IMR-90 (cell line): ENCODE measurements at regions not wholly inside any gene's neighbourhood (a gene's known extent, or its start where the extent isn't known, plus 50 kb on each side); places are given as distances from the start of the nearest gene placed in this dataset.

Experiments used
- ATAC-seq: fragments of 200-7000 bp; cut with Tn5 transposase; 2 replicates; pipeline ENCODE4 v1.9.1; 2020; ENCODE audit warnings: low read depth, mild to moderate bottlenecking, moderate library complexity
- BruUV-seq: library from RNA; stranded (reverse); fragments of 400-500 nt; replicated peaks from 2 replicates; lab custom pipeline; 2021; lab: Mats Ljungman, UMichigan
- CTCF ChIA-PET: fragments of 300-600 bp; formaldehyde crosslinking; extraction: SDS; loops from one replicate; lab custom pipeline; 2021; ENCODE audit warnings: antibody characterized with exemption; lab: Yijun Ruan, JAX
- POLR2A ChIA-PET: fragments of 300-600 bp; sonication (Branson Sonifier 250); formaldehyde crosslinking; loops from one replicate; lab custom pipeline; 2022; ENCODE audit warnings: antibody characterized with exemption; ENCODE audit not compliant: unreplicated experiment; lab: Charles Lee
- DNase-seq: peaks from one replicate; pipeline ENCODE4 v3.0.0; 2013
- H2AFZ ChIP-seq: replicated peaks from 2 replicates; pipeline ENCODE3; 2013; ENCODE audit warnings: low read length, mild to moderate bottlenecking; ENCODE audit not compliant: poor library complexity
- H2AK5ac ChIP-seq: 2 replicates; pipeline ENCODE4 v1.6.1; 2013; ENCODE audit warnings: low read depth, low read length, inconsistent platforms
- H2AK9ac ChIP-seq: replicated peaks from 2 replicates; pipeline ENCODE3; 2013; ENCODE audit warnings: mild to moderate bottlenecking, low read depth, low read length, moderate library complexity; ENCODE audit not compliant: poor library complexity
- H2BK120ac ChIP-seq: 2 replicates; pipeline ENCODE4 v1.6.1; 2013; ENCODE audit warnings: low read depth, low read length, inconsistent platforms
- H2BK15ac ChIP-seq: 3 replicates; pipeline ENCODE4 v1.6.1; 2013; ENCODE audit warnings: low read depth, low read length, inconsistent platforms
- H2BK20ac ChIP-seq: 2 replicates; pipeline ENCODE4 v1.6.1; 2013; ENCODE audit warnings: low read depth, mild to moderate bottlenecking, inconsistent platforms, low read length, moderate library complexity
- H2BK5ac ChIP-seq: 2 replicates; pipeline ENCODE4 v1.6.1; 2013; ENCODE audit warnings: mild to moderate bottlenecking, low read depth, low read length, inconsistent platforms; ENCODE audit not compliant: poor library complexity, severe bottlenecking
- H3K14ac ChIP-seq: replicated peaks from 2 replicates; pipeline ENCODE4 v1.6.1; 2013; ENCODE audit warnings: low read depth, low read length, inconsistent platforms
- H3K18ac ChIP-seq: 2 replicates; pipeline ENCODE4 v1.6.1; 2013; ENCODE audit warnings: low read depth, low read length, control low read depth
- H3K23ac ChIP-seq: 2 replicates; pipeline ENCODE4 v1.6.1; 2013; ENCODE audit warnings: low read depth, low read length, inconsistent platforms
- H3K27ac ChIP-seq: 2 replicates; pipeline ENCODE4 v1.5.1; 2013; ENCODE audit warnings: mild to moderate bottlenecking, control low read depth, low read length; ENCODE audit not compliant: insufficient read depth
- H3K27me3 ChIP-seq: 2 replicates; pipeline ENCODE4 v1.6.1; 2013; ENCODE audit warnings: low read length; ENCODE audit not compliant: control insufficient read depth, insufficient read depth
- H3K36me3 ChIP-seq: 2 replicates; pipeline ENCODE4 v1.6.1; 2013; ENCODE audit warnings: low read length, mixed read lengths; ENCODE audit not compliant: control insufficient read depth, insufficient read depth
- H3K4ac ChIP-seq: 2 replicates; pipeline ENCODE4 v1.6.1; 2013; ENCODE audit warnings: low read depth, low read length, inconsistent platforms
- H3K4me1 ChIP-seq: 2 replicates; pipeline ENCODE4 v1.6.1; 2013; ENCODE audit warnings: low read length, mixed read lengths; ENCODE audit not compliant: control insufficient read depth, insufficient read depth
- H3K4me2 ChIP-seq: 2 replicates; pipeline ENCODE4 v1.6.1; 2013; ENCODE audit warnings: low read depth, mild to moderate bottlenecking, control low read depth, low read length, moderate library complexity
- H3K4me3 ChIP-seq: 2 replicates; pipeline ENCODE4 v1.5.1; 2013; ENCODE audit warnings: low read depth, mild to moderate bottlenecking, control low read depth, low read length, moderate library complexity; ENCODE audit not compliant: insufficient read depth
- H3K56ac ChIP-seq: 2 replicates; pipeline ENCODE4 v1.6.1; 2013; ENCODE audit warnings: low read length, inconsistent platforms; ENCODE audit not compliant: insufficient read depth; ENCODE audit errors: extremely low read depth
- H3K79me1 ChIP-seq, 2 experiments: 2 replicates each; pipeline ENCODE4 v1.6.1; 2013; ENCODE audit warnings: low read length in 2 of 2, inconsistent platforms in 1 of 2, low read depth in 1 of 2
- H3K9ac ChIP-seq: 2 replicates; pipeline ENCODE4 v1.6.1; 2013; ENCODE audit warnings: low read depth, low read length, control low read depth
- H3K9me1 ChIP-seq: 2 replicates; pipeline ENCODE4 v1.6.1; 2013; ENCODE audit warnings: low read length, inconsistent platforms; ENCODE audit not compliant: insufficient read depth
- H3K9me3 ChIP-seq: 2 replicates; pipeline ENCODE4 v1.6.1; 2013; ENCODE audit warnings: low read length; ENCODE audit not compliant: control insufficient read depth, insufficient read depth
- H4K20me1 ChIP-seq: 2 replicates; pipeline ENCODE4 v1.6.1; 2013; ENCODE audit warnings: low read length, inconsistent platforms; ENCODE audit not compliant: insufficient read depth
- H4K5ac ChIP-seq: 2 replicates; pipeline ENCODE4 v1.6.1; 2013; ENCODE audit warnings: mild to moderate bottlenecking, low read depth, low read length, control low read depth
- H4K8ac ChIP-seq, 2 experiments: 2 replicates each; pipeline ENCODE4 v1.6.1; 2013; ENCODE audit warnings: low read depth in 2 of 2, low read length in 2 of 2, control low read depth in 1 of 2, inconsistent platforms in 1 of 2
- H4K91ac ChIP-seq: 2 replicates; pipeline ENCODE4 v1.6.1; 2013; ENCODE audit warnings: low read depth, low read length, inconsistent platforms; ENCODE audit not compliant: insufficient read depth
- BHLHE40 ChIP-seq: fragments of 150-350 bp; IDR thresholded peaks from 2 replicates; pipeline ENCODE4 v1.6.1; 2016; ENCODE audit warnings: mild to moderate bottlenecking, low read depth, low read length
- CEBPB ChIP-seq: IDR thresholded peaks from 2 replicates; pipeline ENCODE4 v1.6.1; 2012; ENCODE audit warnings: low read depth, low read length, improper control_type of control experiment
- CHD1 ChIP-seq: IDR thresholded peaks from 2 replicates; pipeline ENCODE4 v1.6.1; 2012; ENCODE audit warnings: low read depth, low read length, improper control_type of control experiment
- CTCF ChIP-seq: conservative IDR thresholded peaks from 2 replicates; pipeline ENCODE4 v1.5.1; 2012; ENCODE audit warnings: mild to moderate bottlenecking, low read depth, low read length, improper control_type of control experiment
- ELK1 ChIP-seq: fragments of 150-350 bp; IDR thresholded peaks from 2 replicates; pipeline ENCODE4 v1.6.1; 2016; ENCODE audit warnings: low read depth, mild to moderate bottlenecking, low read length, moderate library complexity, borderline replicate concordance
- FOS ChIP-seq: fragments of 150-350 bp; IDR thresholded peaks from 2 replicates; pipeline ENCODE4 v1.6.1; 2016; ENCODE audit warnings: low read depth, low read length
- MAFK ChIP-seq: IDR thresholded peaks from 2 replicates; pipeline ENCODE4 v1.6.1; 2012; ENCODE audit warnings: low read depth, low read length, improper control_type of control experiment
- MAZ ChIP-seq: IDR thresholded peaks from 2 replicates; pipeline ENCODE4 v1.6.1; 2012; ENCODE audit warnings: low read depth, mild to moderate bottlenecking, low read length, improper control_type of control experiment, moderate library complexity, borderline replicate concordance
- MXI1 ChIP-seq: IDR thresholded peaks from 2 replicates; pipeline ENCODE4 v1.6.1; 2012; ENCODE audit warnings: low read depth, mild to moderate bottlenecking, low read length, moderate library complexity, borderline replicate concordance
- NFE2L2 ChIP-seq: fragments of 150-350 bp; IDR thresholded peaks from 2 replicates; pipeline ENCODE4 v1.6.1; 2016; ENCODE audit warnings: low read depth, mild to moderate bottlenecking, low read length
- POLR2A ChIP-seq: IDR thresholded peaks from 2 replicates; pipeline ENCODE4 v1.6.1; 2012; ENCODE audit warnings: mild to moderate bottlenecking, low read depth, low read length
- RAD21 ChIP-seq: IDR thresholded peaks from 2 replicates; pipeline ENCODE4 v1.6.1; 2012; ENCODE audit warnings: low read length, improper control_type of control experiment
- RCOR1 ChIP-seq: IDR thresholded peaks from 2 replicates; pipeline ENCODE4 v1.6.1; 2012; ENCODE audit warnings: mild to moderate bottlenecking, low read length, improper control_type of control experiment; ENCODE audit not compliant: insufficient replicate concordance
- RFX5 ChIP-seq: IDR thresholded peaks from 2 replicates; pipeline ENCODE4 v1.8.0; 2012; ENCODE audit warnings: low read depth, mild to moderate bottlenecking, low read length, moderate library complexity
- SMC3 ChIP-seq: fragments of 150-350 bp; IDR thresholded peaks from 2 replicates; pipeline ENCODE4 v1.6.1; 2016; ENCODE audit warnings: low read depth, mild to moderate bottlenecking, antibody characterized with exemption, low read length, moderate library complexity
- USF2 ChIP-seq: fragments of 150-350 bp; IDR thresholded peaks from 2 replicates; pipeline ENCODE4 v1.6.1; 2017; ENCODE audit warnings: mild to moderate bottlenecking, antibody characterized with exemption, low read length, low read depth
- WGBS, 2 experiments: methylation state at CpG; one replicate each; pipeline versions ENCODE4 v1.1.5 to v1.1.7; 2013; ENCODE audit warnings: missing lambda C conversion rate in 2 of 2; ENCODE audit not compliant: insufficient read length in 1 of 2; ENCODE audit errors: extremely low coverage in 2 of 2; 5-methylcytosine and 5-hydroxymethylcytosine counted together
- dilution Hi-C: fragments of 300-500 bp; cut with HindIII; formaldehyde crosslinking; loops from one replicate; pipeline ENCODE4 v1.14.3; 2018; ENCODE audit warnings: low sequenced_read_pairs; ENCODE audit not compliant: unreplicated experiment
- in situ Hi-C: fragments of 300-500 bp; cut with MboI; formaldehyde crosslinking; loops from 3 replicates; pipeline ENCODE4 v1.14.3; 2019; ENCODE audit warnings: low sequenced_read_pairs, inconsistent platforms, mixed read lengths
- intact Hi-C: fragments of 100-400 bp; cut with micrococcal nuclease; formaldehyde crosslinking; loops from 2 replicates; pipeline ENCODE4 v1.10.0; 2022

GRCh38 chr5:74152136-74152535 lies 488.4 kb downstream of the ENC1 start:
- Histone ChIP-seq H4K8ac (no peak overlapping the region), H3K23ac (no peak overlapping the region), H4K5ac (no peak overlapping the region), H2BK20ac (no peak overlapping the region), H3K9me3 (no peaks in the 10 kb centered on the region), H2AK9ac (no peak overlapping the region), H3K14ac (no peak overlapping the region), H3K27me3 (no peaks in the 10 kb centered on the region), H3K4me3 (no peak overlapping the region), H3K56ac (no peak overlapping the region), H3K18ac (no peak overlapping the region), H4K91ac (no peak overlapping the region), H3K4ac (no peak overlapping the region), H3K9me1 (no peaks in the 10 kb centered on the region), H2AK5ac (no peak overlapping the region), H3K79me1 (no peaks in the 10 kb centered on the region), H3K27ac (no peak overlapping the region), H2BK5ac (no peak overlapping the region), H3K36me3 (no peaks in the 10 kb centered on the region), H3K4me2 (no peak overlapping the region), H2AFZ (no peak overlapping the region), H3K9ac (no peak overlapping the region), H2BK15ac (no peak overlapping the region), H3K4me1 (no peaks in the 10 kb centered on the region), H2BK120ac (no peak overlapping the region), H4K20me1 (no peaks in the 10 kb centered on the region)
- intact Hi-C loops (loop anchor here (5.0 kb wide), 1 partner anchor 110 kb away; no protein-coding TSS in a partner anchor), in situ Hi-C loops (no loop called here), dilution Hi-C loops (no loop called here)
- no TSS peak for BruUV-seq
- DNase-seq (no peak), ATAC-seq (no peak)
- ChIA-PET CTCF (no interaction called here), POLR2A (no interaction called here)
- no CpG with 5 or more reads among the region's 4 CpGs for WGBS, 2 experiments
- TF ChIP-seq CTCF, result no peak
- TF ChIP-seq BHLHE40, result no peak
- no peak for TF ChIP-seq USF2
- TF ChIP-seq MXI1, result no peak
- no peak for TF ChIP-seq CHD1
- TF ChIP-seq RAD21, result no peak
- TF ChIP-seq RCOR1, result no peak
- no peak for TF ChIP-seq CEBPB
- TF ChIP-seq RFX5, result no peak
- no peak for TF ChIP-seq ELK1
- TF ChIP-seq POLR2A, result no peak
- no peak for TF ChIP-seq SMC3
- TF ChIP-seq FOS, result no peak
- no peak for TF ChIP-seq MAFK
- TF ChIP-seq MAZ, result no peak
- TF ChIP-seq NFE2L2, result no peak
